ENCODE measurements at regions not wholly inside any gene's neighbourhood (a gene's known extent, or its start where the extent isn't known, plus 50 kb on each side); places are given as distances from the start of the nearest gene placed in this dataset.

DNA sequence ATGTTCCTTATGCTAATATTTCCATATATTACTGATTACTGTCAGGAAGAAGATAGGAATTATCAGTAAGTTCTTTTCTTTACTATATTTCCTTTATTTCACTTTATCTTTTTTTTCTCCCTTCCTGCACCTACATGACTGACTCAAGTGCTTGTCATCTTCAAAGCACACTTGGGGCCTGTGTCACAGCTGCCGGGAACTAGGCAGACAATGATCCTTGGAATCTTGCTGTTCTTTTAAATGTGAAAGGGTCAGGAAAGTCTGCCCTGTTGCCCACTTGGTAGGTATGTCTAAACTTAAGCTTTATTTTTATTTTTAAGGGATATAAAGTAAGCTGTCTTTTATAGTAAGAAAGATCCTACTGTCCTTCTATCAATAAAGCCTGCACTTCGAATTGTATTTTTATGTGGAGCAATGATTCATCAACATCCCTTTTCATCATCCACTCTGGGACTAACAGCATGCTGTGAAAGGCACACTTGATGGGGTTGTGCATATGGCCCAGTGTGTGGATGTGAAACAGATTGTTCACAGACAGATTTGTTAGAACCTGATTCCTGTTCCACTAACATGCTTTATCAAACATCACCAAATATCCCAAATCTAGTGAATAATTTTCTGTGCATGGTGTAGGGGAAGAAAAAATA is 556.9 kb downstream of the DNAJB9 start:
- no peaks in the 10 kb centered on the region for H3K9me1 ChIP-seq (ENCODE audit: insufficient read depth, low read length)
- no peak overlapping the region for H3K18ac ChIP-seq (ENCODE audit: low read depth, low read length)
- no peak overlapping the region for H2AFZ ChIP-seq (replicated peaks; ENCODE audit: low read length, poor library complexity)
- no peak overlapping the region for H3K23ac ChIP-seq (ENCODE audit: low read depth, low read length)
- H4K91ac ChIP-seq (ENCODE audit: insufficient read depth, low read depth, low read length), result no peak overlapping the region
- H3K9me3 ChIP-seq (ENCODE audit: control insufficient read depth, insufficient read depth, low read length), result peaks cover 17% of the 10 kb centered on the region
- no peak for ATAC-seq (ENCODE audit: low read depth)
- no peak overlapping the region for H2AK9ac ChIP-seq (replicated peaks; ENCODE audit: low read depth, low read length, poor library complexity)
- intact Hi-C loops (cut with micrococcal nuclease), result no loop called here
- no peak overlapping the region for H2BK120ac ChIP-seq (ENCODE audit: low read depth, low read length)
- H3K14ac ChIP-seq (replicated peaks; ENCODE audit: low read depth, low read length), result no peak overlapping the region
- no peak overlapping the region for H3K56ac ChIP-seq (ENCODE audit: extremely low read depth, insufficient read depth, low read length)
- no peaks in the 10 kb centered on the region for H3K4me1 ChIP-seq (ENCODE audit: control insufficient read depth, insufficient read depth, low read length)
- no peaks in the 10 kb centered on the region for H3K79me1 ChIP-seq (ENCODE audit: low read depth in 1 of 2, low read length in 2 of 2)
- dilution Hi-C loops (cut with HindIII; ENCODE audit: low sequenced_read_pairs, unreplicated experiment), result no loop called here
- H2BK20ac ChIP-seq (ENCODE audit: low read depth, low read length), result no peak overlapping the region
- no peaks in the 10 kb centered on the region for H4K20me1 ChIP-seq (ENCODE audit: insufficient read depth, low read length)
- no peak overlapping the region for H4K8ac ChIP-seq (ENCODE audit: low read depth in 2 of 2, low read length in 2 of 2)
- H2BK5ac ChIP-seq (ENCODE audit: low read depth, low read length, poor library complexity, severe bottlenecking), result no peak overlapping the region
- POLR2A ChIA-PET (ENCODE audit: unreplicated experiment), result no interaction called here
- no peak overlapping the region for H3K4me2 ChIP-seq (ENCODE audit: low read depth, low read length)
- H3K9ac ChIP-seq (ENCODE audit: low read depth, low read length), result no peak overlapping the region
- CTCF ChIA-PET, result no interaction called here
- H2BK15ac ChIP-seq (ENCODE audit: low read depth, low read length), result no peak overlapping the region
- no peak overlapping the region for H2AK5ac ChIP-seq (ENCODE audit: low read depth, low read length)
- H3K4ac ChIP-seq (ENCODE audit: low read depth, low read length), result no peak overlapping the region
- BruUV-seq (replicated peaks), result no TSS peak
- TF ChIP-seq FOS (IDR thresholded peaks at IDR 0.05; ENCODE audit: low read depth, low read length) (no peak), RFX5 (IDR thresholded peaks at IDR 0.05; ENCODE audit: low read depth, low read length) (no peak), POLR2A (IDR thresholded peaks at IDR 0.05; ENCODE audit: low read depth, low read length) (no peak), SMC3 (IDR thresholded peaks at IDR 0.05; ENCODE audit: low read depth, low read length) (no peak), CEBPB (IDR thresholded peaks at IDR 0.05; ENCODE audit: low read depth, low read length) (no peak), RAD21 (IDR thresholded peaks at IDR 0.05; ENCODE audit: low read length) (no peak), MXI1 (IDR thresholded peaks at IDR 0.05; ENCODE audit: borderline replicate concordance, low read depth, low read length) (no peak), MAFK (IDR thresholded peaks at IDR 0.05; ENCODE audit: low read depth, low read length) (no peak), NFE2L2 (IDR thresholded peaks at IDR 0.05; ENCODE audit: low read depth, low read length) (no peak), CHD1 (IDR thresholded peaks at IDR 0.05; ENCODE audit: low read depth, low read length) (no peak), RCOR1 (IDR thresholded peaks at IDR 0.05; ENCODE audit: insufficient replicate concordance, low read length) (no peak)
- TF ChIP-seq, protein P1, sequence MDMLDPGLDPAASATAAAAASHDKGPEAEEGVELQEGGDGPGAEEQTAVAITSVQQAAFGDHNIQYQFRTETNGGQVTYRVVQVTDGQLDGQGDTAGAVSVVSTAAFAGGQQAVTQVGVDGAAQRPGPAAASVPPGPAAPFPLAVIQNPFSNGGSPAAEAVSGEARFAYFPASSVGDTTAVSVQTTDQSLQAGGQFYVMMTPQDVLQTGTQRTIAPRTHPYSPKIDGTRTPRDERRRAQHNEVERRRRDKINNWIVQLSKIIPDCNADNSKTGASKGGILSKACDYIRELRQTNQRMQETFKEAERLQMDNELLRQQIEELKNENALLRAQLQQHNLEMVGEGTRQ (IDR thresholded peaks at IDR 0.05; ENCODE audit: low read depth, low read length), result no peak
- TF ChIP-seq, protein P2, sequence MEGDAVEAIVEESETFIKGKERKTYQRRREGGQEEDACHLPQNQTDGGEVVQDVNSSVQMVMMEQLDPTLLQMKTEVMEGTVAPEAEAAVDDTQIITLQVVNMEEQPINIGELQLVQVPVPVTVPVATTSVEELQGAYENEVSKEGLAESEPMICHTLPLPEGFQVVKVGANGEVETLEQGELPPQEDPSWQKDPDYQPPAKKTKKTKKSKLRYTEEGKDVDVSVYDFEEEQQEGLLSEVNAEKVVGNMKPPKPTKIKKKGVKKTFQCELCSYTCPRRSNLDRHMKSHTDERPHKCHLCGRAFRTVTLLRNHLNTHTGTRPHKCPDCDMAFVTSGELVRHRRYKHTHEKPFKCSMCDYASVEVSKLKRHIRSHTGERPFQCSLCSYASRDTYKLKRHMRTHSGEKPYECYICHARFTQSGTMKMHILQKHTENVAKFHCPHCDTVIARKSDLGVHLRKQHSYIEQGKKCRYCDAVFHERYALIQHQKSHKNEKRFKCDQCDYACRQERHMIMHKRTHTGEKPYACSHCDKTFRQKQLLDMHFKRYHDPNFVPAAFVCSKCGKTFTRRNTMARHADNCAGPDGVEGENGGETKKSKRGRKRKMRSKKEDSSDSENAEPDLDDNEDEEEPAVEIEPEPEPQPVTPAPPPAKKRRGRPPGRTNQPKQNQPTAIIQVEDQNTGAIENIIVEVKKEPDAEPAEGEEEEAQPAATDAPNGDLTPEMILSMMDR (conservative IDR thresholded peaks at IDR 0.05; ENCODE audit: low read depth, low read length), result no peak
- no peak overlapping the region for H3K27ac ChIP-seq (ENCODE audit: insufficient read depth, low read length)
- in situ Hi-C loops (cut with MboI; ENCODE audit: low sequenced_read_pairs), result no loop called here
- WGBS, 2 experiments (ENCODE audit: extremely low coverage in 2 of 2, insufficient read length in 1 of 2), result no CpG with 5 or more reads among the region's 2 CpGs
- H3K4me3 ChIP-seq (ENCODE audit: insufficient read depth, low read depth, low read length), result no peak overlapping the region
- no peaks in the 10 kb centered on the region for H3K27me3 ChIP-seq (ENCODE audit: control insufficient read depth, insufficient read depth, low read length)
- DNase-seq, result no peak
- no peaks in the 10 kb centered on the region for H3K36me3 ChIP-seq (ENCODE audit: control insufficient read depth, insufficient read depth, low read length)
- no peak overlapping the region for H4K5ac ChIP-seq (ENCODE audit: low read depth, low read length)
